ENCODE measurements at regions not wholly inside any gene's neighbourhood (a gene's known extent, or its start where the extent isn't known, plus 50 kb on each side); places are given as distances from the start of the nearest gene placed in this dataset.

DNA sequence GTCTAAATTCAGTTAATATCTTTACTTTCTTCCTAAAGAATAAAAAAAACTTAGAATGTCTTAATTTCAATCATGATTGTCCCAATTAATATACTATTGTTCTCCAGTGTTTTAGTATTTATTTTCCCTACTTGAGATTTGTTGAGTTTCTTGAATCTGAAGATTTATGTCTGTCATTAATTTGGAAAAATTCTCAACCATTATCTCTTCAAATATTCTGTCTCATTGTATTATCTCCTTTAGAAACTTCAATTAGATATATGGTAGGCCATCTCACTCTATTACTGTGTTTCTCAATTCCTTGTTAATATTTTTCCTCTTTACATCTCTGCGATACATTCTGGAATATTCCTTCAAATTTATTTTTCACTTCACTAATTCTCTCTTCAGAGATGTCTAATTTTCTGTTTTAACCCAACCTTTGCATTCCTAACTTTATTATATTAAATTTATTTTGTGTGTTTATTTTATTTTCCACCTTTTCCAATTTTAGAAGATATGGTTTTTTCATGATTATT lies 268.6 kb downstream of the QKI start:
- TF ChIP-seq, protein P1, sequence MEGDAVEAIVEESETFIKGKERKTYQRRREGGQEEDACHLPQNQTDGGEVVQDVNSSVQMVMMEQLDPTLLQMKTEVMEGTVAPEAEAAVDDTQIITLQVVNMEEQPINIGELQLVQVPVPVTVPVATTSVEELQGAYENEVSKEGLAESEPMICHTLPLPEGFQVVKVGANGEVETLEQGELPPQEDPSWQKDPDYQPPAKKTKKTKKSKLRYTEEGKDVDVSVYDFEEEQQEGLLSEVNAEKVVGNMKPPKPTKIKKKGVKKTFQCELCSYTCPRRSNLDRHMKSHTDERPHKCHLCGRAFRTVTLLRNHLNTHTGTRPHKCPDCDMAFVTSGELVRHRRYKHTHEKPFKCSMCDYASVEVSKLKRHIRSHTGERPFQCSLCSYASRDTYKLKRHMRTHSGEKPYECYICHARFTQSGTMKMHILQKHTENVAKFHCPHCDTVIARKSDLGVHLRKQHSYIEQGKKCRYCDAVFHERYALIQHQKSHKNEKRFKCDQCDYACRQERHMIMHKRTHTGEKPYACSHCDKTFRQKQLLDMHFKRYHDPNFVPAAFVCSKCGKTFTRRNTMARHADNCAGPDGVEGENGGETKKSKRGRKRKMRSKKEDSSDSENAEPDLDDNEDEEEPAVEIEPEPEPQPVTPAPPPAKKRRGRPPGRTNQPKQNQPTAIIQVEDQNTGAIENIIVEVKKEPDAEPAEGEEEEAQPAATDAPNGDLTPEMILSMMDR (IDR thresholded peaks at IDR 0.05) = no peak
- no peak for TF ChIP-seq POLR2A (IDR thresholded peaks at IDR 0.05; ENCODE audit: low read depth)
- no peak for TF ChIP-seq EP300 (IDR thresholded peaks at IDR 0.05)

Measured in esophagus muscularis mucosa (tissue), 4 donors.